ENCODE measurements at regions not wholly inside any gene's neighbourhood (a gene's known extent, or its start where the extent isn't known, plus 50 kb on each side); places are given as distances from the start of the nearest gene placed in this dataset.

DNA sequence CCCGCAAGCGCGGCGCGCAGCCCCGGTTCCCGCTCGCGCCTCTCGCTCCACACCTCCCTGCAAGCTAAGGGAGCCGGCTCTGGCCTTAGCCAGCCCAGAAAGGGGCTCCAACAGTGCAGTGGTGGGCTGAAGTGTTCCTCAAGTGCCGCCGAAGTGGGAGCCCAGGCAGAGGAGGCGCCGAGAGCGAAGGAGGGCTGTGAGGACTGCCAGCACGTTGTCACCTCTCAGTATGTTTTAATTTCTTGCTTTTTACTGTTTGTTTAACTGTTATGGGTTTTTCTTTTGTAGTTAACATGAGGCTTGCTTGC, 1525.7 kb downstream of the SI start:
- TF ChIP-seq CTCF (IDR thresholded peaks at IDR 0.05) (no peak), SMC3 (IDR thresholded peaks at IDR 0.05) (no peak), POLR2AphosphoS2 (conservative IDR thresholded peaks at IDR 0.05; ENCODE audit: low read length) (no peak), TP53 (CRISPR knock-in tag; IDR thresholded peaks at IDR 0.05) (no peak), REST (IDR thresholded peaks at IDR 0.05) (no peak), RNF2 (IDR thresholded peaks at IDR 0.05; ENCODE audit: borderline replicate concordance, low read depth) (no peak), POLR2A (IDR thresholded peaks at IDR 0.05; ENCODE audit: low read length) (no peak), MYC (IDR thresholded peaks at IDR 0.05; ENCODE audit: borderline replicate concordance, low read length) (no peak), RAD21 (conservative IDR thresholded peaks at IDR 0.05 in 1 of 2, IDR thresholded peaks at IDR 0.05 in 1 of 2) (no peak), KDM1A (IDR thresholded peaks at IDR 0.05; ENCODE audit: low read depth) (no peak), MAZ (IDR thresholded peaks at IDR 0.05; ENCODE audit: borderline replicate concordance, low read depth, low read length) (no peak), RARB (CRISPR knock-in tag; IDR thresholded peaks at IDR 0.05) (no peak), E2F6 (IDR thresholded peaks at IDR 0.05; ENCODE audit: borderline replicate concordance, low read depth) (no peak)
- TF ChIP-seq, protein P1, sequence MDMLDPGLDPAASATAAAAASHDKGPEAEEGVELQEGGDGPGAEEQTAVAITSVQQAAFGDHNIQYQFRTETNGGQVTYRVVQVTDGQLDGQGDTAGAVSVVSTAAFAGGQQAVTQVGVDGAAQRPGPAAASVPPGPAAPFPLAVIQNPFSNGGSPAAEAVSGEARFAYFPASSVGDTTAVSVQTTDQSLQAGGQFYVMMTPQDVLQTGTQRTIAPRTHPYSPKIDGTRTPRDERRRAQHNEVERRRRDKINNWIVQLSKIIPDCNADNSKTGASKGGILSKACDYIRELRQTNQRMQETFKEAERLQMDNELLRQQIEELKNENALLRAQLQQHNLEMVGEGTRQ (IDR thresholded peaks at IDR 0.05) = no peak

Data from A549 (cell line).